ENCODE measurements at regions not wholly inside any gene's neighbourhood (a gene's known extent, or its start where the extent isn't known, plus 50 kb on each side); places are given as distances from the start of the nearest gene placed in this dataset.
"Not testable (repeated sequence)": the region's sequence is repeated elsewhere in the genome, so short reads cannot be mapped to it uniquely, and the experiment has no call there.

DNA sequence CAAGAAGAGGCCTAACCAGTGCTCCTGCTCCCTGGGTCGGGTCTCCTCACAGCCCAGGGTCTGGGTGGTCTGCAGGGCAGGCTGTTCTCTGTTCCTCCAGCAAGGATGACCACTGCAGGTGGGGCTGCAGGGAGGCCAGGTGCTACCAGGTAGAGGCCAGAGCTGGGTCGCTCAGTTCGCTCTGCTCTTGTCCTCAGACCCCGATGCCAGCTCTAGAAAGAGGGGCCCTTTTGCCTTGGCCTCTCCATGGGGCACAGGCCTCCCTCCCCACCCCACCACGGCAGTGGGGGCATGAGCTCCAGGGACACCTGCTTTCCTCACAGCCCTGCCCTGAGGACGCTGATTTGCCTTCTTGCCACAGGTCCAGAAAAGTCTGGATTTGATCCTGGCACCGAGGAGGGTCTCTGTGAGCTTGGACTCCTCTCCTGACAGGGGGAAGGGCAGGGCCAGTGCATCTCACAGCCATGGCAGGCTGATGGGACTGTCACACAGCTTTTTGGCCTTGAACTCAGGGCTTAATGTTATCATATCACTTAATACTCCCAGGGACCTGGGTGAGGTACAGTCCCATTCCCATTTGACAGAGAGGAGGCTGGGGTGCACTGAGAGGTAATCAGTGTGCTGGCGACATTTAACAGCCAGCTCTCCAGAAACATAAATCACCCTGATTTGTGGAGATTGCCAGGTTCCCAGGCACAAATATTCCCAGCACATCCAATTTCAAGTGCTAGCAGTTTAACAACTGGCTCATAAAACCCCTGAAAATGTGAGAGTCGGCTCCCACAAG is 273.0 kb upstream of the SFSWAP start:
- H3K27me3 ChIP-seq (ENCODE audit: control insufficient read depth in 2 of 2, insufficient read depth in 2 of 2, low read length in 2 of 2) = no peaks in the 10 kb centered on the region
- no peaks in the 10 kb centered on the region for H3K9me1 ChIP-seq (ENCODE audit: control insufficient read depth, insufficient read depth, low read length)
- no peak for DNase-seq (ENCODE audit: extremely low read depth in 1 of 4, low spot score in 3 of 4)
- no peak for FAIRE-seq
- no peaks in the 10 kb centered on the region for H3K36me3 ChIP-seq (ENCODE audit: control insufficient read depth, insufficient read depth, low read length)
- TF ChIP-seq MEIS2 (IDR thresholded peaks at IDR 0.05; ENCODE audit: partially characterized antibody) = peak; percentile 36
- TF ChIP-seq ZNF143 (CRISPR knock-in tag; IDR thresholded peaks at IDR 0.05) = no peak
- CTCF ChIA-PET (ENCODE audit: low intra/inter-chr PET ratio) = no interaction called here
- no peak overlapping the region for H3K4me2 ChIP-seq (ENCODE audit: insufficient read depth, low read length)
- H3K9me3 ChIP-seq (replicated peaks; ENCODE audit: control insufficient read depth, insufficient read depth, low read depth, low read length) = no peaks in the 10 kb centered on the region
- no peak for ATAC-seq
- WGBS (ENCODE audit: insufficient coverage, low coverage, missing lambda C conversion rate) = 46% methylated on average over 7 of the region's 9 CpGs
- no peak overlapping the region for H2AFZ ChIP-seq (ENCODE audit: low read depth, low read length)
- H3K4me1 ChIP-seq (replicated peaks in 1 of 2; ENCODE audit: control insufficient read depth in 2 of 2, insufficient read depth in 2 of 2, low read length in 2 of 2) = peaks cover 20 to 37% of the 10 kb centered on the region in 2 experiments; a peak in 4 of 5 replicates
- no peak overlapping the region for H3K27ac ChIP-seq (ENCODE audit: extremely low read depth, low read depth, low read length)
- intact Hi-C loops (cut with micrococcal nuclease) = no loop called here
- in situ Hi-C loops (cut with MboI) = no loop called here
- H3K9ac ChIP-seq (ENCODE audit: insufficient read depth in 1 of 2, low read depth in 2 of 2, low read length in 2 of 2) = peak overlapping the region in 1 of 2 experiments; percentile 78; a peak in 1 of 4 replicates
- BruUV-seq (replicated peaks) = no TSS peak
- no peaks in the 10 kb centered on the region for H3K79me2 ChIP-seq (ENCODE audit: control insufficient read depth, insufficient read depth, low read length)
- POLR2A ChIA-PET = interaction anchor here (0.7 to 1.0 kb wide), 2 partner anchors 25 to 1012 kb away, joined by 3 read pairs; no protein-coding TSS in a partner anchor
- H4K20me1 ChIP-seq (replicated peaks; ENCODE audit: control insufficient read depth, insufficient read depth, low read length) = no peaks in the 10 kb centered on the region
- H3K4me3 ChIP-seq = no peak overlapping the region

DNA sequence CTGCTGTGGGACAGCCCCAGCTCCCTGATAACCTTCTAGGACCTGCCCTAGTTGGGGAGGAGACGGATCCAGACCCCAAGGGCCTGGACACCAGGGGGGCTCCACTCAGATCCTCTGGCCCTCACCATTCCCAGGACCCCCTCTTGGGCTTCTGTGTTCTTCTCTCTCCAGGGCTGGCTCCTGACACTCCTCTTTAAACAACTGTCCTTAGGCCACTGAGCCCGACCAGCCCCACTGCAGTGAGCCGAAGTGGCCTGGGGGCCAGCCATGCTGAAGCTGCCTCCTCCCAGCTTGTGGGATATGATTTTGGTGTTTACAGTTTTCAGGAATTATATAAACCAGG is 272.4 kb upstream of the SFSWAP start:
- 75% methylated on average over 3 of the region's 3 CpGs for WGBS (ENCODE audit: insufficient coverage, low coverage, missing lambda C conversion rate)
- POLR2A ChIA-PET = interaction anchor here (0.6 kb wide), 1 partner anchor 71 kb away, joined by 4 read pairs; no protein-coding TSS in a partner anchor
- H3K79me2 ChIP-seq (ENCODE audit: control insufficient read depth, insufficient read depth, low read length); ATAC-seq; intact Hi-C loops (cut with micrococcal nuclease); BruUV-seq (replicated peaks); H4K20me1 ChIP-seq (replicated peaks; ENCODE audit: control insufficient read depth, insufficient read depth, low read length); H3K9me1 ChIP-seq (ENCODE audit: control insufficient read depth, insufficient read depth, low read length); DNase-seq (ENCODE audit: extremely low read depth in 1 of 4, low spot score in 3 of 4); H3K36me3 ChIP-seq (ENCODE audit: control insufficient read depth, insufficient read depth, low read length); CTCF ChIA-PET (ENCODE audit: low intra/inter-chr PET ratio); H3K27me3 ChIP-seq (ENCODE audit: control insufficient read depth in 2 of 2, insufficient read depth in 2 of 2, low read length in 2 of 2); H3K27ac ChIP-seq (ENCODE audit: extremely low read depth, low read depth, low read length); H3K4me3 ChIP-seq; H3K4me2 ChIP-seq (ENCODE audit: insufficient read depth, low read length); in situ Hi-C loops (cut with MboI); FAIRE-seq; H3K9me3 ChIP-seq (replicated peaks; ENCODE audit: control insufficient read depth, insufficient read depth, low read depth, low read length): not testable (repeated sequence)
- peak overlapping the region; percentile 80 for H2AFZ ChIP-seq (ENCODE audit: low read depth, low read length)
- peaks cover 20 to 41% of the 10 kb centered on the region in 2 experiments; a peak in 4 of 5 replicates for H3K4me1 ChIP-seq (replicated peaks in 1 of 2; ENCODE audit: control insufficient read depth in 2 of 2, insufficient read depth in 2 of 2, low read length in 2 of 2)
- H3K9ac ChIP-seq (ENCODE audit: insufficient read depth in 1 of 2, low read depth in 2 of 2, low read length in 2 of 2) = peak overlapping the region in 1 of 2 experiments; percentile 78; a peak in 2 of 4 replicates
